DMS114 treated with DMSO at 0.1 percent for 48 hours (cell line): ENCODE measurements at regions not wholly inside any gene's neighbourhood (a gene's known extent, or its start where the extent isn't known, plus 50 kb on each side); places are given as distances from the start of the nearest gene placed in this dataset.
"Not testable (repeated sequence)": the region's sequence is repeated elsewhere in the genome, so short reads cannot be mapped to it uniquely, and the experiment has no call there.

Source experiments
- DNase-seq: peaks from one replicate; lab custom pipeline; 2025; ENCODE audit not compliant: unreplicated experiment; lab: John Stamatoyannopoulos, UW

DNA sequence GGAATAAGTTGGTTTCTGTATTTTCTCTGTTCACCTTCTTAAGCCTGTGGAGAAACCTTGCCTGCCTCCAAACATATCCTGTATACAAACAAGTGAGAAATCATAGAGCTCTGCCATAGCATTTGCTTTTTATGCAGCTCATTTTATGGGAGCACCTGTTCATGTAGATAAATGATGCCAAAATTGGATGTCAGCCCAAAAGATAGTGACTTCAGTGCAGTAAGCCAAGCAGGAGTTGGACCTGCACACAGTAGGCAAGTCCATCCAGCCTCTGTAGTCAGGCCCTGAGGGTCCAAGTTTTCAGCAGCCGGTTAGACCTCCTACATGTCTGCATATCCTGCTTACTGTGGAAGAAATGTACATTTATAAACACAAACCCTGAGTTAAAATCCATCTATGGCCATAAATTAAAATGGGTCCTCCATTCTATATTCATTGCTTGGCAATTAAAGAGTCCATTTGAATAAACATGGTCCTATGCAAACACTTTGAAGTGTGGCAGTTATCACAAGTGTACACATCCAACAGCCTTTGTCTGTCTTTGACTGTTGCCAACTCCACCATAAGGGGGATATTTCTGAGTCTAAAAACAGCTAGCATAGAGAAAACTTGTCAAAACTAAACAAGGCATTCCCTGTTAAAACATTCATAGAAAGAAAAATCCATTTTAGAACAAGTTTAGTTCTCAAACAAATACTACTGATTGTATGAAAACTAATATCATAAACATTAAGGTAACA, 847.8 kb downstream of the RPS29 start:
- no peak for DNase-seq

DNA sequence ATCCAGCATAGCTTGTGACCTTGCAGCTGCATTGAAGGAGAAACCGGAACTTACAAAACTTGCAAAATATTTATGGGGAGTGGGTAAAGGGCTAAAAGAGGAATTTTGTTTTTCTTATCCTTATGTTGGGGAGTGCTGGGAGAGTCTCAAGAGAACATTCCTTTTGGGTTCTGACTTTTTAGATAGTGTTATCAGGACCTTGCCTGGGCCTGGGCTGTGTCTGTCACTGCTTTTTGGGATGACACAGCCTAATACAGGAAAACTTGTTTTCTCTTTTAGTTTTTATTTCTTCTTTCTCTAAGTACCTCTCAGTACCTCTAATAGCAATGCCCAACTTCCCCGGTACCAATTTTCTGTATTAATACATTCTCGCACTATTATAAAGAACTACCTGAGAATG, 850.6 kb downstream of the RPS29 start:
- DNase-seq, result no peak

DNA sequence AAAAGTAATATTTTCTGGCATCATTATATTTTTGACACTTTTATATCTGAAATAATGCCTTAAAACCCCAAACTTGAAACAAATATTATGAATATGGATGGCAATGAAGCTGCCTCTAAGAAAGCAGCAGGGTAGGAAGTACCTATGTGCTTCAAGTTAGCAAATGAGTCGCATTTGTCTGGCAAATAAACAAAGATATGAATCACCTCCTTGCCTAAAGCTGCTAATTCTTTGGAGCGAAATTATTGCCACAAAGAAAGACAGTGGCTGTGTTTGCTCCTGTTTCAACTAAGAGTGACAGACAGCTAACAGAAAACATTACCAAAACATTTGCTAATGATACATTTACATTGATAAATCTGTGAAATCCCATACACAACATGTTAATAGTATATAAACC, 854.9 kb downstream of the RPS29 start:
- DNase-seq, result no peak

DNA sequence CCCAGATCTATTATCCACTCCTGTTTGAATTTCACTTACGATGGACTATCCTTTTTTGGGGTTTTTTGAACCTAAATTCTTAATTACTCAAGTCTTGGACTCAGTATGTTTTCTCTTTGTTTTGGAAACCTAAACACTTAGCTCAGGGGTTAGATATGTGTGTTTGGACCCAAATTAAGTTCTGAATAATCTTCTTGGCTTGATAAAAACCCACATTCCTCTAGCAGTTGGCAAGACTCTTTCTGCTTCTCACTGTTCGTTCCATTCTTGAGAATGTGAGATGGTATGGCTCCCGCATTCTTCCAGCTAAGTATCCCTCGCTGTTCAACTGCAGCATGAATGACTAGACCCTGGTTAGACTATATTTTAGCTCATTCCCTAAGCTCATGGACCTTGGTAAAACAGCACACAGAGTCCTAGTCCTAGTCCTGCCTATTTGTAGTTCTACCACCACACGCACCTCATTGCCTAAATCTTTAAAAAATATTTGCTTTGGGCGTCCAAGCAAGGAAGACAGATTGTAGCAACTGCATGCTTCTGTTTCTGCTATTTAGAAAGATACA, 860.0 kb downstream of the RPS29 start:
- no peak for DNase-seq

DNA sequence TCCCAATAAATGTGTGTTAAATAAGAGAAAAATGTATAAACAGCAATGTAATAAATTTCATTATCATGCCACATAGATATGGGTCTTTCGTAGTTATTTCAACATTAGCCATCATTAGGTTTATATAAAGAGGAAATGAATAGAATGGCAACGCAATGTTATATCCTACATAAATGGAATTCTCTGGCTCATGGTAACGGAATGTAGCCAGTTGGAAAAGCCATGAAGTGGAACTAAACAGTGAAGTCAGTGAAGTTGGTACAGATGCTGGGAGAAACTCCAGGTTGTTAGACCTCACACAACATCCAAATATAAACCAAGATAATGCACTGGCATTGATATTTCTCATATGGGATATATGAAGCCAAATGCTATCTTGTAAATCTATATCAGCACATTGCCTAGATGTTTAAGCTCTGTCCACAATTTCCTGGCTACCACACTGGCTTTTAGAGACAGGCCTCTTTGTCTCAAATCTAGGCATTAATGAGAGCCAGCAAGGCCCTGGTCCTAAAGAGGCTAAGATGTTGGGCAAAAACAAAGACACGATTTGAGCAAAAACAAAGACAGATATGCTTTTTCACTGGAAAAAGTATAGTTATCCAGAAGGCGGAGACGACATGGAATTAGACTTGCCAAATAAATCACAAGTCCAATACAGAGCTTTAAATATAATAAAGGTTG, 861.0 kb downstream of the RPS29 start:
- DNase-seq, result no peak

DNA sequence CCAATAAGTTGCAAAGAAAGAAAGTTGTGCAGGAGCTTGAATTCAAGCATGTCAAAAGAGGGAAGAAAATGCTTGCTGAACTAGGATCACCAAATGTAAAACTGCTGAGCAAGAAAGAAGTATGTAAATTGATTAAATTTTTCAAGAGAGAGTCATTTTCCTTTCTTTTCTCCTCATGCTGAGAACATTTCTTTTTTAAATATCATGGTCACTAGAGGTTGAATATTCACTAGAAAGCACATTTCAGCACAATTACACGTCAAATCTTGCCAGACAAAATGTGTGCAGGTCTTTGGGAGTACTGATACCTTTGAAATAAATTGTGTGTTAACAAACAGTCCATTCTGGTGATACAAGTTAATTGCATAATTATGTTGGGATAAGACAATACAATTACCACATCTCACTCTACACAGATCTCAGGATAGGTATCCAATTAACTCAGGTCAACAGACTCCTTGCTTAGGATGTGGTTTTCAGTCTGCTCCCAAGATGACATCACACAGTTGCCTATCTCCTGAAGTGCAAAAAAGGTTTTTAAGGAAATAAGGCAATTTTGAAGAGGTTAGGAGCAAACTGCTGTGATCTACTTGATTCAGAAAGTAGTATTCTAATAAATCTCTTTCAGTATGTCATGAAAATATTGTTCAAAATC, 862.2 kb downstream of the RPS29 start:
- no peak for DNase-seq

DNA sequence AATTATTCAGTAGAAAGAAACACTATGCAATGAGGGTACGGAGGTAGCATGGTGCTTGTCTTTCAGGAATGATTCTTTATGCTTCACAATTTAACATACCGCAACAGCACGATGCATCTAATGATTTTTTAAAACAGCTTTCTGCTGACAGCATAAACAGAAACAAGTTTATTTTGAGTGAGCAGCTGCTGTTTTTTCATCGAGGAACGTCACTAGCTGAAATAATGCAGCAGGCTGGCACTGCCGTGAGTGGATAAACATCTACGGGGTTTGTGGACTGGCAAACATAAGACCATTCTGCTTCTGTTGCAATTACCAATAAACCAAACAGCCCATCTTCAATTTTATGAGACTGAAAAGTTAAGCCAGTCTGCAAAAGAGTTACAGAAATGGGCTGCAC, 871.8 kb downstream of the RPS29 start:
- DNase-seq, result no peak

DNA sequence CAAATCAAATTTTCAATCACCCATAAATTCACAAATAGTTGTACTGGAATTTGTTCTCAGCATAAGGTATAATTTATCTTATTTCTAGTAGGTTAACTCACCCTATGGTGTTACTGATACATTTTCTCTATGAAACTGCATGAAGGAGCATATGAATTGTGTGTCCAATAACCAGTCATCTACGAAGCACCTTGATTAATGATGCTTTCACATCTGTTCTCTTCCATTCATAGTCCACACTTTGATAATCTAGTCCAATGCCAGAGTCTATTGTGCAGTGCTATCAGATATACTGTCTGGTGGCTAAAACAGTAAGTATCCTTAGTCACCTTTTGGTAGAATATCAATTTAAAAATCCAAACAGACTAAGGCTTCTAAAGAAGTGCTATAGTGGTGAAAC, 876.0 kb downstream of the RPS29 start:
- no peak for DNase-seq

DNA sequence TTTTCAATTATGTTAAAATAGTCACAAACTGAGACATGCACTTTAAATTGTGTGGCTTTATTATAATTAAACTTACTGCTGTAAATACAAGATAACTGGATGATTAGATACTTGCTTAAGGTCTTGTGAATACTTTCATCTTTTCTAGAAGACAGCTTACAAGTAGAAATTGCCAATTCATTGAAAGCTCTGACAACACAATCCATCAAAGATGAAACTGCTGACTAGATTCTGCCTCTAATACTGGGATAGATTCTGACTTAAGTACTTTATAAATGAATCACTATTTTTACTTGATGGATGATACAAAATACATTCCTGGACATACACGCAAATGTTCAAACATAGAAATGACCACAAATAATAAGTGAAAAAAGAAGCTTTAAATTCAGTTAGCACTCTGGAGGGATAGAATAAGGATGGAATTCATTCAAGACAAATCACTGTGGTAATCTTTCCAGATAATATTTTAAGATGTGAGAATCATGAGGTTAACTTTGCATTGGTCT, 876.8 kb downstream of the RPS29 start:
- no peak for DNase-seq

DNA sequence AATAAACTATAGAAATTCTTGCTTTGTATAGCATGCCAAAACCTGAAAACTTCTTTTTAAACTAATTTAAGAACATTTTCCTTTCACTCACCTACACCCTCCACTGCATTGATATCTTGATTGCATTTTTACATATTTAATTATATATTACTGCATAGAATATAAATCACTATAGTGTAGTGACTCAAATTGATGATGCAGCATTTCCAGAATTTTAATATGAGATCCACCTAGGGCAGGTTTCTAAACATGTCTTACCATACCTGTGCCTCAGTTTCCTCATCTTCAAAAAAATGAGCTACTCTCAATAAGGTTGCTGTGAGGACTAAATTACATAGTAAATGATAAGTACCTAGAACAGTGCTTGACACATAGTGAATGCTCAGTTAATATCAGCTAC, 881.5 kb downstream of the RPS29 start:
- no peak for DNase-seq

DNA sequence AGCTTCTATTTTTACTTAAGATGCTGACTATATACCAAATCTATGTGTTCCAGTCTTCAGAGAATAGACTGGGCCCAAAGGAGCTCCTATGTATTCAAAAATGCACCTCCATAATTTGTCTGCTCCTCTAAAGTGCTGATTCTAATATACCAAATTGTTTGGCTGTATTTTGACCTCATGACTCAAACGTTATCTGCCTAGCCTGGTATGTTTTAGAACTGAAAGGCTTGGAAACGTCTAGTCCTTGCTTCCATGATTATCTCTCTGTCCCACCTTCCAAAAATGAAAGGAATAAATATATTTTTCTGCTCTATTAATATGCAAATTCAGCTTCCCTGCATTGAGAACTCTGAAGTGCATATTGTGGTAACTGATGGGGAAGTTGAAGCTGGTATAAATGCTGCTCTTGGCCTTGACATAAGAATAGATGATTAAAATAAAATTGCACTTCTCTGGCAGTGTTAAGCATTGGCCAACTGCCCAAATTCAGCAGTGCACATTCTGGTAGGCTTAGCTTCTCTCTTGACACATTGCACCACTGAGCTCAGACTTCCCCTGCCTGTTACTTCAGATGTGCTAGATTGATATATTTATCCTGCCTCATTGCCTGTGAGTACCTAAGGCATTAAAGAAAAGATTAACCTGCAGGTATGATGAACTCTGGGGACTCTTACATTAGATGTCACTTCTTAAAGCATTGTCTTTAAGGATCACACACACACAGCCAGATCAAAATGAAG, 882.3 kb downstream of the RPS29 start:
- no peak for DNase-seq

DNA sequence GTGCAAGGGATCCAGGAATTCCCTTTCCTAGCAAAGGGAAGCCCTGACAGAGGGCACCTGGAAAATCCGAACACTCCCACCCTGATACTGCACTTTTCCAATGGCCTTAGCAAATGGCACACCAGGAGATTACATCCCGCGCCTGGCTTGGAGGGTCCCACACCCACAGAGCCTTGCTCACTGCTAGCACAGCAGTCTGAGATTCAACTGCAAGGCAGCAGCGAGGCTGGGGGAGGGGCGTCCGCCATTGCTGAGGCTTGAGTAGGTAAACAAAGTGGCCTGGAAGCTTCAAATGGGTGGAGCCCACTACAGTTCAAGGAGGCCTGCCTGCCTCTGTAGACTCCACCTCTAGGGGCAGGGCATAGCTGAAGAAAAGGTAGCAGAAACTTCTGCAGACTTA, 888.8 kb downstream of the RPS29 start:
- not testable (repeated sequence) for DNase-seq

DNA sequence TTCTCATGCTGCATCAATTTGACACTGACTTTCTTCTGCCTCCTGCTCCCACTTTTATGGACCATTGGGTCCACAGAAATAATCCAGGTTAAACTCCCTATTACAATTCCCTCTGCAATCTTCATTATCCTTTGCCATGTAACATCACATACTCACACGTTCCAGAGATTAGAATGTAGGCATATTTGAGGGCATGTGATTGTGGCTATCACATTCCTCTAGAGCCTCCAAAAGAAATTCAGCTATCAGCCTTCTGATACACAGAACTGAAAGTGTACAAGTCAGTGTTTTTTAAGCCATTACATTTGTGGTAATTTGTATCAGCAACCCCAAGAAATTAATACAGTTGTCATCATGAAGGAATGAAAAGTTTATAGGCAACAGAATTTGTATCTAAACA, 892.4 kb downstream of the RPS29 start:
- no peak for DNase-seq

DNA sequence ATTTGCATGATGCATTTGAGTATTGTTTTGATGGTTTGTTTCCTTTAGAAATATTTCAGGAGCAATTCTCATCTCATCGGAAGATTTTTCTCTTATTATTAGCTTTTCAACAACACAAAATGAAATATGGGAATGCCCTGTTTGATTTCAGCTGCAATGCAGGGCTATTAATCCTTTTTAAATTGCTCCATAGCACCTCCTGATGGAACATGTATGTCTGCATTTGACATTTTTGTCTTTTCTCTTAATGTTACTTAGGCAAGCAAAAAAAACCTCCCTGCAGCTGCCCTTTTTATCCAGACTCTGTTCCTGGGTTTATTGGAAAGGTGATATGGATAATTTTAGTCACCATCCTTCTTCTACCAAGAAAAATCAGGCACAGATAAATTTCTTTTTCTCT, 895.8 kb downstream of the RPS29 start:
- DNase-seq, result no peak

DNA sequence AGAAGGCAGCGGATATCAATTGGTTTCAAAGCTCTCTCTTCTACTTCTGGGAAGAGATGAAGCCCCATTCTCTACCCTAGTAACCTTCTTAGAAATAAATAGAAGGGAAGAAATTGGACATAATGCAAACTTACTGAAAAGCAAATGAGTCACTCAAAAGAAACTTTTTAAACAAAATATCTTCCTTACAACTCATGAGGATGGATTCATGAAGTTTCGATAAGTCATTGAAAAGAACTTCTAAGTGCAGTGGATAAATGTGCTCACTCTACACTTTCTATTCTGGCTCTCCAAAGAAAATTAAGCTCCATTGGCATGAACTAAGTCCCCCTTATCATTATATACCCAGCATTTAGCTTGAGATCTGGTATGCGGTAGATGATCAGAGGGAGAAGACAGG, 899.5 kb downstream of the RPS29 start:
- no peak for DNase-seq

DNA sequence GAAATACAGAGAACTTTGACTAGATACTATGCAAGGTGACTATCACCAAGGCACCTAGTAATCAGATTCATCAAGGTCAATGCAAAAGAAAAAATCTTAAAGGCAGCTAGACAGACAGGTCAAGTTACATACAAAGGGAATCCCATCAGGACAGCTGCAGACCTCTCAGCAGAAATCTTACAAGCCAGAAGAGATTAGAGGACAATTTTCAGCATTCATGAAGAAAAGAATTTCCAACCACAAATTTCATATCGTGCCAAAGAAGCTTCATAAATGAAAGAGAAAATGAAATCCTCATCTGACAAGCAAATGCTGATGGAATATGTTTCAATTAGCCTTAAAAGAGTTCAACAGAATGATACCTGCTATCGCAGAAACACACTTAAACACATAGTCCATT, 913.7 kb downstream of the RPS29 start:
- no peak for DNase-seq

DNA sequence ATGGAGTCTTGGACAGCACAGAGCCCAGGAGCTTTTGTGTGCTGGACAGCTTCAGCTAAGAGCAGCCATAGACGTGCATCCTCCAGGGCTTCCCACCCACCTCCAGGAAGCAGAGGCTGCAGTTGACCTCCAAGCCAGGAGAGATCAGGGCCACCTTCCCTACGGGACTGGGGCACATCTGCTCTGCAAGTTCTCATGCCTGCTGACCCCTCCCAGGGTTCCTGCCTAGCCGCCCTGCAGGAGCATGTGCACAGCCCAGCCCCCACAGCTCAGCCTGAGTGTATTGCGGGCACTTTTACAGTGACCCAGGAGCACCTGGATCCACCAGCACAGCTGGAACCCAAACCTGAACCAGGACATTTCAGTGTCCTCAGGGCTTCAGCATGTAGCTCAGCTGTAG, 915.2 kb downstream of the RPS29 start:
- no peak for DNase-seq

DNA sequence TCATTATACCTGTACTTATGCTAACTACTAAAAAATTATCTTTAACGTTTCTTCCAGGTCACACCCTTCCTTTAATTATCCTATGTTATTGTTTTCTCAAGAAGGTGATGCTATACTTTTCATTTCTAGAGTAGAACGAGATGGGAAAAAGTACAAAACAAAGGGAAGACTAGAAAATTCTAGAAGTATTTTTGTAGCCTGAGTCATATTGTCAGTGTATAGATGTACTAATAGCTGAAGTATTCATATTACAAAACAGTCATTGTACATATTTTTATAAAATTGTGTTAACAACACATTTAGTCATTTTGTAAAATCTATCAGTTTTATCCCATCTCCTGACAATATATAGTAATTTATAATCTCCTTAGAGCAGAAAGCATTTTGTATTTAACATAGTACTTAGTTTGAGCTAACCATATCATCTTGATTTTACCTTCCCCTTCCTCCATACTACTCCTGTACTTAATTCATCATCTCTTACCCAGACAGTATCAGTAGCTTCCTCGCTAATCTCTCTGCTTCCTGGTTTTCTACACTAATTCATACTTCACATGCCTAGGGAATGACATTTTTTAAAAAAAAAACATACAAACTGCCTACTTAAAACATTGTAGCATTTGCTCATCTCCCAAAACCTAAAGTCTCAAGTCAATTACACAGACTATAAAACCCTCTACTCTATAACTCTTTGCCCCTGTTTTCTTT, 920.9 kb downstream of the RPS29 start:
- no peak for DNase-seq

DNA sequence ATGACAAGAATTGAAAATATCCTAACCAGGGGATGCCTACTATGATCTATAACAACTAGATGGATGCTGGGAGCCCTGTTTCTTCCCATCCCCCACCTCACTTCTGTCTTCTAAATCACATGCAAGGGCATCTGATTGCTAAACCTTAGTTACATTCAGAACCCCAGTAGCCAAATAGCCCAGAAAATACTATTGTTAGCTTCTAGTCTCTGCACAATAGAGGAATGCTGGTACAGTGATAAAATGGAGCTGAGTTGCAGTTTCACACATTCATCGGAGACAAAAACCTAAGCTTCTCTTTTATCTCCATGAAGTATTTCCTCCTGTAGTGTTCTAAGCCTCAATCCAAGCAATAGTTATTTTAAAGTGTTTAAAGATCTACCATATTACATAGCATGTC, 942.9 kb downstream of the RPS29 start:
- no peak for DNase-seq

DNA sequence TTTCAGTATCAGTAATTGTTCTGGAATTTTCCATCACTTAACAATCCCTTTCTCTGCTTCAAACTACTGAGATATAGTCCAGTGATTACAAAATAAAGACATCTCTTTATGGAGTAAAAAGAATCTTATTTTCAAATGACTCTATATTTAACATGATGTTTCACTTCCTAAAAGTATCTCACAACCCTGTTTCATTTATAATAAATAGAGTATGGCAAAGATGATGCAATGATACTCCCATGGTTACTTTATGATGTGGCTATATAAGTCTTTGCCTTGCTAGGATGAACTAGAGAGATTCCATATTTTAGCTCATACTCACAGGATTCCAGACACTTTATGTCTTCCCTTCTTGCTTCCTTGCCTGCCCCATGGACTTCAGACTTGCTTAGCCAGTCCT, 953.5 kb upstream of the MDGA2 start:
- DNase-seq, result no peak

DNA sequence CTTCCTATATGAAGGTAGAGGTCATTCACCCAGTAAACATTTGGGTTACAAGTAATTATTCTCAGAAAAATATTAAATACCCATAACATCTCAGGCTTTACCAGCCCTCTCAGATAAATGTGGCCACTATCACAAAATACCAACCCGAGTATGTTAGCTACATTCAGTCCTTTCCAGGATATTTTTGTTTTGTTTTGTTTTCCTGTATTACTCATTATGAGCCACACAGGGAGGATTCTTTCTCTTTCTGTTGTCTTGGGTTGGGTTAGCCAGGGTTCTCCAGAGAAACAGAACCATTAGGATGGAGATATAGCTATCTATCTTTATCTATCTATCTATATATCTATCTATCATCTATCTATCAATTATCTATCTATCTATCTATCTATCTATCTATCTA, 947.6 kb upstream of the MDGA2 start:
- no peak for DNase-seq
